K562 (cell line): ENCODE measurements at regions not wholly inside any gene's neighbourhood (a gene's known extent, or its start where the extent isn't known, plus 50 kb on each side); places are given as distances from the start of the nearest gene placed in this dataset.

Experiments used
- ATAC-seq: fragments of 200-7000 bp; cut with Tn5 transposase; 3 replicates; pipeline ENCODE4 v1.9.1; 2020; ENCODE audit warnings: moderate library complexity
- BruUV-seq: library from RNA; stranded (reverse); fragments of 400-500 nt; replicated peaks from 2 replicates; lab custom pipeline; 2021; lab: Mats Ljungman, UMichigan
- CTCF ChIA-PET: fragments of 300-600 bp; formaldehyde crosslinking; extraction: SDS; loops from one replicate; lab custom pipeline; 2021; ENCODE audit warnings: low intra/inter-chr PET ratio; lab: Yijun Ruan, JAX
- POLR2A ChIA-PET: fragments of 300-600, 350-650 bp; sonication (Branson Sonifier 250); formaldehyde crosslinking; extraction: SDS; loops from one replicate; lab custom pipeline; 2021; ENCODE audit warnings: antibody characterized with exemption, inconsistent platforms; lab: Yijun Ruan, JAX
- DNase-seq, 4 experiments: peaks; one replicate each; pipeline versions ENCODE4 v3.0.0 to v3.0.0-alpha.2; 2011 to 2018; ENCODE audit warnings: low spot score in 3 of 4, mixed read lengths in 3 of 4; ENCODE audit errors: extremely low read depth in 1 of 4
- FAIRE-seq: peaks from 2 replicates; lab custom pipeline; 2011; peaks lifted over from hg19 to GRCh38; lab: Jason Lieb, UNC
- H2AFZ ChIP-seq: 2 replicates; pipeline ENCODE4 v1.6.0; 2011; ENCODE audit warnings: low read depth, low read length, control low read depth, inconsistent platforms
- H3K27ac ChIP-seq: fragments of 200-600 bp; 3 replicates; pipeline ENCODE4 v1.8.0; 2011; ENCODE audit warnings: low read depth, mild to moderate bottlenecking, control low read depth, inconsistent platforms, low read length, moderate library complexity, mixed read lengths; ENCODE audit errors: extremely low read depth
- H3K27me3 ChIP-seq, 2 experiments: fragments of 300-600 bp in 1 of 2; 2 replicates in 1 of 2; 3 replicates in 1 of 2; pipeline versions ENCODE4 v1.6.0 to v1.8.0; 2011; ENCODE audit warnings: inconsistent platforms in 2 of 2, low read length in 2 of 2, mild to moderate bottlenecking in 1 of 2, mixed read lengths in 1 of 2, moderate library complexity in 1 of 2; ENCODE audit not compliant: control insufficient read depth in 2 of 2, insufficient read depth in 2 of 2
- H3K36me3 ChIP-seq: fragments of 300-600 bp; 3 replicates; pipeline ENCODE4 v1.8.0; 2011; ENCODE audit warnings: mild to moderate bottlenecking, low read length, inconsistent platforms; ENCODE audit not compliant: control insufficient read depth, insufficient read depth
- H3K4me1 ChIP-seq, 2 experiments: fragments of 200-600 bp in 1 of 2; replicated peaks in 1 of 2; 2 replicates in 1 of 2; 3 replicates in 1 of 2; pipeline versions ENCODE4 v1.5.1 to v1.8.0; 2011; ENCODE audit warnings: inconsistent platforms in 2 of 2, low read length in 2 of 2, mild to moderate bottlenecking in 1 of 2, mixed read lengths in 1 of 2, moderate library complexity in 1 of 2; ENCODE audit not compliant: control insufficient read depth in 2 of 2, insufficient read depth in 2 of 2
- H3K4me2 ChIP-seq: 2 replicates; pipeline ENCODE4 v1.6.1; 2011; ENCODE audit warnings: low read length, control low read depth, inconsistent platforms, mixed read lengths; ENCODE audit not compliant: insufficient read depth
- H3K4me3 ChIP-seq: fragments of 200-600 bp; sonication (generic), shearing (Covaris generic); 2 replicates; pipeline ENCODE4 v1.5.1; 2016; ENCODE audit warnings: control low read depth, inconsistent platforms
- H3K79me2 ChIP-seq: fragments of 200-600 bp; 3 replicates; pipeline ENCODE4 v1.8.0; 2011; ENCODE audit warnings: low read length, inconsistent platforms; ENCODE audit not compliant: control insufficient read depth, insufficient read depth
- H3K9ac ChIP-seq, 2 experiments: 2 replicates each; pipeline versions ENCODE4 v1.6.0 to v1.6.1; 2011; ENCODE audit warnings: low read depth in 2 of 2, low read length in 2 of 2, control low read depth in 1 of 2, inconsistent platforms in 1 of 2, mild to moderate bottlenecking in 1 of 2, mixed read lengths in 1 of 2; ENCODE audit not compliant: insufficient read depth in 1 of 2
- H3K9me1 ChIP-seq: one replicate; pipeline ENCODE4 v1.6.0; 2011; ENCODE audit warnings: inconsistent platforms, mild to moderate bottlenecking, low read length, moderate library complexity; ENCODE audit not compliant: control insufficient read depth, insufficient read depth
- H3K9me3 ChIP-seq: replicated peaks from 2 replicates; pipeline ENCODE4 v1.5.1; 2011; ENCODE audit warnings: low read depth, low read length, inconsistent platforms; ENCODE audit not compliant: control insufficient read depth, insufficient read depth
- H4K20me1 ChIP-seq: replicated peaks from 2 replicates; pipeline ENCODE4 v1.6.1; 2011; ENCODE audit warnings: low read length, inconsistent platforms, mixed read lengths; ENCODE audit not compliant: control insufficient read depth, insufficient read depth
- CBFA2T3 ChIP-seq: fragments of 450-650 bp; IDR thresholded peaks from 2 replicates; pipeline ENCODE4 v1.6.1; 2017
- CBX3 ChIP-seq, 2 experiments: IDR thresholded peaks; 1 replicate in 1 of 2; 2 replicates in 1 of 2; pipeline ENCODE4 v1.6.1; 2012; ENCODE audit warnings: inconsistent platforms in 2 of 2, low read length in 2 of 2, borderline replicate concordance in 1 of 2, control low read depth in 1 of 2
- GTF2A2 ChIP-seq: IDR thresholded peaks from 2 replicates; pipeline ENCODE4 v1.6.1; 2016; ENCODE audit warnings: mild to moderate bottlenecking, missing genetic modification characterization, missing compliant biosample characterization
- HMBOX1 ChIP-seq: sonication (generic); IDR thresholded peaks from 2 replicates; pipeline ENCODE4 v1.6.1; 2016
- KAT8 ChIP-seq: fragments of 450-650 bp; IDR thresholded peaks from 2 replicates; pipeline ENCODE4 v1.6.1; 2016; ENCODE audit warnings: low read depth, mild to moderate bottlenecking
- TRIM24 ChIP-seq, 2 experiments: fragments of 450-650 bp; IDR thresholded peaks; 2 replicates each; pipeline ENCODE4 v1.6.1; 2016
- ZNF79 ChIP-seq: fragments of 250-450 bp; sonication (Bioruptor Pico); IDR thresholded peaks from 2 replicates; pipeline ENCODE4 v1.4.0; 2020; ENCODE audit warnings: low read depth, mild to moderate bottlenecking, moderate library complexity
- WGBS: fragments of 100-300 bp; shearing (Covaris generic); methylation state at CpG from one replicate; pipeline ENCODE4 v1.1.6; 2016; ENCODE audit warnings: low coverage, mixed read lengths; ENCODE audit not compliant: insufficient coverage; ENCODE audit errors: missing lambda C conversion rate; 5-methylcytosine and 5-hydroxymethylcytosine counted together
- in situ Hi-C: fragments of 300-500 bp; cut with MboI; formaldehyde crosslinking; loops from 4 replicates; pipeline ENCODE4 v1.15.0; 2018; ENCODE audit warnings: inconsistent platforms, mixed read lengths
- intact Hi-C: fragments of 100-400 bp; cut with micrococcal nuclease; formaldehyde crosslinking; loops from 2 replicates; pipeline ENCODE4 v1.14.2; 2022

DNA sequence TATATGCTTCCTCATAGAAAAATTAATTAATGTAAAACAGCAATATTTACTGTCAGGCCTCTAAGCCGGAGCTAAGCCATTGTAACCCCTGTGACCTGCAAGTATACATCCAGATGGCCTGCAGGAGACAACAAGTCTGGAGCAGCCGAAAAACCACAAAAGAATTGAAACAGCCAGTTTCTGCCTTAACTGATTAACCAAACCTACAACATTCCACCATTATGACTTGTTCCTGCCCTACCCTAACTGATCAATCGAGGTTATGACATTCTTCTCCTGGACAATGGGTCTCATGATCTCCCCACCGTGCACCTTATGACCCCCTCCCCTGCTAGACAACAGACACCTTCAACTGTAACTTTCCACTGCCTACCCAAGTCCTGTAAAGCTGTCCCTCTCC is 205.8 kb upstream of the DUSP10 start:
- no peak overlapping the region for H3K4me2 ChIP-seq
- TF ChIP-seq TRIM24 (IDR thresholded peaks at IDR 0.05) (peak; percentile 23 to 45; a peak in 3 of 4 replicates), CBX3 (IDR thresholded peaks at IDR 0.05; ENCODE audit: borderline replicate concordance in 1 of 2, low read length in 2 of 2) (peak in 1 of 2 experiments; percentile 58; a peak in 1 of 3 replicates), CBFA2T3 (peak; percentile 39; the same call in 1 of the 2 replicates), ZNF79 (CRISPR knock-in tag) (no peak), KAT8 (no peak), GTF2A2 (tag) (no peak), HMBOX1 (0 out of 2 replicates have a peak, but pooled peaks have one; percentile 33)
- peak overlapping the region; percentile 26; the same call in 1 of the 2 replicates for H2AFZ ChIP-seq
- no peaks in the 10 kb centered on the region for H3K9me1 ChIP-seq
- 14% methylated on average over 4 of the region's 4 CpGs for WGBS
- POLR2A ChIA-PET: no interaction called here
- no peaks in the 10 kb centered on the region for H3K27me3 ChIP-seq
- peaks cover 11% of the 10 kb centered on the region for H3K9me3 ChIP-seq
- H4K20me1 ChIP-seq: no peaks in the 10 kb centered on the region
- in situ Hi-C loops (no loop called here), intact Hi-C loops (no loop called here)
- H3K4me1 ChIP-seq: no peaks in the 10 kb centered on the region
- no TSS peak for BruUV-seq
- no peak overlapping the region for H3K9ac ChIP-seq
- CTCF ChIA-PET: no interaction called here
- H3K27ac ChIP-seq: no peak overlapping the region
- H3K4me3 ChIP-seq: no peak overlapping the region
- no peak for FAIRE-seq
- ATAC-seq: no peak
- H3K79me2 ChIP-seq: no peaks in the 10 kb centered on the region
- no peaks in the 10 kb centered on the region for H3K36me3 ChIP-seq
- DNase-seq: peak in 1 of 4 experiments; percentile 24
